Fibroblast of the conjunctiva (primary cell): ENCODE measurements at regions not wholly inside any gene's neighbourhood (a gene's known extent, or its start where the extent isn't known, plus 50 kb on each side); places are given as distances from the start of the nearest gene placed in this dataset.
"Not testable (repeated sequence)": the region's sequence is repeated elsewhere in the genome, so short reads cannot be mapped to it uniquely, and the experiment has no call there.

Source experiments
- DNase-seq: peaks from one replicate; pipeline ENCODE4 v3.0.0-alpha.2; 2010; ENCODE audit warnings: low read depth

DNA sequence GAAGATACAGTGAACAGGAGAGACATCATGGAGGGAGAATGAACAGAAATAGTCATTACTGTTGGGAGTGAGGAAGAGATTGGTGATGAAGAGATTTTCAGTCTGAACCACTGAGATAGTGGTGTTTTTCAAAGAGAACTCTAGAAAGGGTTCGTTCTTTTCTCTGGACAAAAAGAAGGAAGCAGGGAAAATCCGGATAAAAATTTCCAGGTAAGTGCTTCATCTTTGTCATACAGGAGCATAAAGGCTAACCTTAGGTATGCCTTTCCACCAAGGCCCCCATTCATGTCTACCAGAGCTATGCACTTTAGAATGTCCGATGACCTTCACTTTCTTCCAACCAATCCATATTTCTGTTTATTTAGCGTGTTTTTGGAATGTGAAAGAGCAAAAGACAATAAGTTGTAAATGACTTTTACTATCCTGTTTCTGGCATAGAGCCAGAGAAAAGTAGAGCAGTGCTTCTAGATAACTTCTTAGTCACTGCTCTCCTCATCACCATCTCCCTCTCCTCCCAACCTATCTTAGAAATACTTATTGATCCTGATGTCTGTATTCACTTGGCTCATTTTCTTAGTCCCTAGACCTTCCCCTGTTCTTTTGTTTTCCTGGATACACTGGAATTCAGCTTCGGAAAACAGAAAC lies 116.5 kb downstream of the TTC6 start:
- no peak for DNase-seq

DNA sequence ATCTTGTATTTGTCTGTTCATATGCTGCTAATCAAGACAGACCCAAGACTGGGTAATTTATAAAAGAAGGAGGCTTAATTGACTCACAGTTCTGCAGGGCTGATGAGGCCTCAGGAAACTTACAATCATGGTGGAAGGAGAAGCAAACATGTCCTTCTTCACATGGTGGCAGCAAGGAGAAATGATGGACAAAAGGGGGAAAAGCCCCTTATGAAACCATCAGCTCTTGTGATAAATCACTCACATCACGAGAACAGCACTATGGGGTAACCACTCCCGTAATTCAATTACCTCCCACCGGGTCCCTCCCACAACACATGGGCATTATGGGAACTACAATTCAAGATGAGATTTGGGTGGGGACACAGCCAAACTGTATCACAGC lies 117.0 kb downstream of the TTC6 start:
- DNase-seq = not testable (repeated sequence)

DNA sequence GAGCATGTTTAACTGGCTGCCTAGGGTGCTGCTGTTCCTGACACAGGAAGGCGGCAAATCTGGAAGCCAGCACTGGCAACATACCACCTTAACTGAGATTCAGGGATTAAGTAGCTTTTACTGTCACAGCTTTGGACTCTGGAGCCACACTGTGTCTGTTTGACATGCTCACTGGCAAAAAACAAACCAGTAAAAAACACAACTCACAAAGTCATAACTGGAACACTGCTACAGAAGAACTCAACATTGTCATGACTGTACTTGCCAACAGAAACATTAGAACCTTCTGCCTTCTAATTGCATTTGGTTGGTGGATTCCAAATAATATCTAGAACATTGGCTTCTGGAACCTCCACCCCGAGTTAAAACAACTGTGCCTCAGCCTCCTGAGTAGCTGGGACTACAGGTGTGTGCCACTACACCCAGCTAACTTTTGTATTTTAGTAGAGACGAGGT lies 117.6 kb downstream of the TTC6 start:
- no peak for DNase-seq

DNA sequence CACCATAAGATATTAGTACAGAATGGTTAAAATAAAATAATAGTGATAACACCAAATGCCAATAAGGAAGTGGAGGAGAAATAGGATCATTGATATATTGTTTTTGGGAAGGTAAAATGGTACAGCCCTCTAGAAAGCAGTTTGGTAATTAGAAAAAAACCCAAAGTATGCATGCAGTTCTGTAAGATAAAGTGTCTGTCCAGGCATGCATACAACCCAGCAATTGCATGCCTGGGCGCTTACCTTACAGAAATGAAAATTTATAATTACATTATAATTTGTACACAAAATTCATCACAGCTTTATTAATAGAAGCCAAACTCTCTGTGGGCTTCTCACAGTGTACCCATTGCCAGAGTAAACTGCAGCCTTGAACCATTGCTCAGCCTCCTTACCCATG lies 124.7 kb downstream of the TTC6 start:
- DNase-seq = no peak

DNA sequence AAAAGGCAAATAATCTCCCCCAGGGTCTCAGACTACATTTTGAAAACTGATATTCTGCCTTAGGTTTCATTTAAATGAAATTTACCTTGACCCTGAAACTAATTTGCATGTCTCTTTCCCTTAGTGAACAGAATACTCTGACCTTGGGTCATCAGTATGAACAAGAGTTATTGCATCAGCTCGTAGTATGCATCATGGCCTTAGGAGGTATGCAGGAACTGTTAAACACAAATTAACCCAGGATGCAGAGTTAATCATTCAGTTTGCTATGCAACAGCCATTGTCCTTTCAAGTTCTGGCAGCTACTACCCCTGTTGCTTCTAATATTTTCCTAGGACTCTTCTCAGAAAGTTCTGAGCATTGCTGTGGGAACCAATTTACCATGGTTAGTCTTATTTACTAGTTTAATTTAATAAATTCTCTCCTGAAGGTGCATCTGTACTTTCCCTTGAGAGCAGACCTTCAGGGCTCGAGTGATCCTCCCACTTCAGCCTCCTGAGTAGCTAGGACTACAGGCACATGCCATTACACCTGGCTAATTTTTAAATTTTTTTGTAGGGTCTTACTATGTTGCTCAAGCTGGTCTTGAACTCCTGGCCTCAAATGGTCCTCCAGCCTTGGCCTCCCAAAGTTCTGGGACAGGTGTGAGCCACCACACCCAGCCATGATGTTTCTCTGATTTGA lies 126.7 kb downstream of the TTC6 start:
- no peak for DNase-seq

DNA sequence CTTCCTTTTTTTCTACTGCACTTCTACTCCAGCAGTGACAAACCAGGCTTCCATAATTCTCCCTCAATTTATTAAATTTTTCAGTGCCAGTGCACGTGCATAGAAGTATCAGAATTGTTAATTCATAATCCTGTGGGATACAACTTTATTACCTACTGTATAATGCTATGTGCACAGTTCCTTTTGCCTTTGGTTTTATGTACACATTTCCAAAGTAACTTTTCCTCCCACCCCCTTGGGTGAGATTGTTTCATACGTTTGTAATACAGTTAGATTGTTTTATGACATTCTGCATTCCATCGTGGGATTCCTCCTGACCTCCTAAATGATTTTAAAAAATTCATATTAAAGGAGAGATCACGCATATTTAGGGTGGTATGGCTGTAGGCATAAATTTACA lies 128.1 kb downstream of the TTC6 start:
- no peak for DNase-seq

DNA sequence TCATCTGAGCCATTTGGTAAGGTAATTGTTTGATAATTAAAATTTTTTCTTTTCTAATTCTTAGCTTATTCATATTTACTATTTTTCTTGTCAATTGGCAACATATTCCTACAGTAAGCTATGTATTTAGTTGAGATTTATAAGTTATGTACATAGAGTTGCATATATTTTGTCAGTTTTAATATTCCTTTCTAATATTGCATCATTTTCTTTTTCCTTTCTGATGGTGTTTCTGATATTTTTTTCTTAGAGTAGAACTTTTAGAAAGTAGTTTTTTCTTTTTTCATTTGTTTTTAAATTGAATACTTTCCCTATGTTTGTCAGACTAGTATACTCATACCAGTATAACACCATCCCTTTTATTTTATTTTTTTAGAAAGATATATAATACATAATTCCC lies 131.3 kb downstream of the TTC6 start:
- no peak for DNase-seq

DNA sequence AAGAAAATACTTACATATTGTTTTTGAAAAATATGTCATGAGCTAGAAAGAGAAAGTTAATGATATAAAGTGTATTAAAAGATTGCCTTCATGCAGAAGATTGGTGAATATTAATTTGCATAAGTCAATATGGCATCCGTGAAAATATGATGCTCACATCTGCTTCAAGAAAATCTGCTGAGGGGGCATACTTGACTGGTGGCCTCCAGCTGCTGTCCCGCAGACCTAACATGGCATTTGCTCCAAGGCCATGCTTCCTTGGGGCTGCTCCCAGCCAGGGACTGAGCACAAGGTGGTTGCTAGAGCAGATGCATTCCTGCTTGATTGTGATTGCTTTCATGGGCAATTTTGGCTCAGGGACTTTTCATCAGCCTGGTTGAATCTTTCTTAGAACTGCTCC lies 133.8 kb downstream of the TTC6 start:
- no peak for DNase-seq

DNA sequence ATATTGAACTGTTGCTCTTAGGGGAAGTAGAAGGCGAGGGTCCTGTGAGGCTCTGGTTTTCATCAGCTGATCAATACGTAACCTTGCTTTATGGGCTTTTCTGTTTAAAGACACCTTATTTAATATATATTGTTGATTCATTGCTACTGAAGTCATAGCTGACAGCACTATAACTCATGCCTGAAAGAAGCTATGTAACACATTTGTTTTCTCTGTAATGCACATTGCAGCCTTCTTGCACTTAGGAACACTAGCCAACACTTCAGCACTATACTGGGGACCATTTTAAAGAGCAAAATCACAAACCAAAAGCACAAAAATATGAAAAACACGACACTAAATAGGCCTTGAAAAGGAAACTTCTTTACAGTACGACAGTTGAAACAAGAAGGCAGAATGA lies 135.7 kb downstream of the TTC6 start:
- no peak for DNase-seq

DNA sequence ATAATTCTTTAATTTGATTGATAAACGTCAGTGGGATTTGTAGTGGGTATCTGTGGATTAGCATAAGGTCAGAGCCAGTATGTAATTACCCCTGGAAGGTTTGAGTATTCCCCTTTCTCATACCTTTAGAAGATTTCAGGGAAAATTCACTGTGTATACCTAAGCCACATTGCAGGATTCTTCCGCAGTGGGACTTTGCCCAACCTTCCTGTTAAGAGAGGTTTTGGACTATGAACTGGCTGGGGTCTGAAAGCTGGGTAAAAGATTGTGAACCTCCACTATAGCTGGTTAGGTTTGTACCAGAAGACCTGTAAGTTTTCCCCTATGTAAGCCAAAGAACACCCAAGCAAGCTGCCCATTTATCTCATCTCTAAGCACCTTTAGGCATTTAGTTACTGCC lies 150.2 kb downstream of the TTC6 start:
- DNase-seq = no peak

DNA sequence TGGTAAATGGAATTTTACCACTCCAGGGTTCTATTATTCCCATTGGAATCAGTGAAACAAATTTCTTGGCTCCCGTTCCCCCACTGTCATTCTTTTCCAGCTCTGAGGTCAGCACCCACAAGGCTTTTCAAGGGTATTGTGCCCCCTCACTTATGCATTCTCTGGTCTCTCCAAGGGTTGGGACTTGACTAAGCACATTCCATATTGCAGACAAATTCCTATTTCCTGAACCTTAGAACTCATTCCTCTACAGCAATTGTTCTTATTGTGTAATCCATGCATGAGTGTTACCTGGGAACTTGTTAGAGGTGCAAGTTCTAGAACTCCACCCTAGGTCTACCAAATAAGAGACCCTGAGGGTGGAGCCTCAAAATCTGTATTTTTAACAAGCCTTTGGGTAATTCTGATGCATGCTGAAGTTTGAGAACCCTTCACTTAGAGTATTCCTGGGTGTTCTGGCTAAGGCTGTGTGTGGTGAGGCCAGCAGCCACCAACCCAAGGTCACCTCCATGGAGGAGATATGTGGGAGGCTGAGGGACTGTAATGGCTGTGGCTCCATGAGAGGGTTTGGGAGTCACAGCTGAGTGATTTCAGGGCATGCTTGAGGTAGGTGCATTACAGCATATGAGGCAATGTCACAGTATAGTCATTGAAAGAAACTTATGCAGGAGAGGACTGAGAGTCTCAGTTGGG lies 150.9 kb downstream of the TTC6 start:
- DNase-seq = no peak

DNA sequence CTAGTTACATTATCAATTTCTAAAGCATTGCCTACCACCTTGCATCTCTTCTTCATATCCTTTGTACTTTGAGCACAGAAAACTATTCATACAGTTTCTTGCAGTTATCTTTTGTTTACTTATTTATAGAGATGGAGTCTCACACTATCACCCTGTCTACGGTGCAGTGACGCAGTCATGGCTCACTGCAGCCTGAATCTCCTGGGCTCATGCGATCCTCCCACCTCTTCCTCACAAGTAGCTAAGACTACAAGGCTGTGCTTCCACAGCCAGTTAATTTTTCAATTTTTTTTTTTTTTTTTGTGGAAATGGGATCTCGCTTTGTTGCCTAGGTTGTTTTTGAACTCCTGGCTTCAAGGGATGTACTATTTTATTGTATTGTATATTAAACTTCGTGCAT lies 158.0 kb downstream of the TTC6 start:
- no peak for DNase-seq

DNA sequence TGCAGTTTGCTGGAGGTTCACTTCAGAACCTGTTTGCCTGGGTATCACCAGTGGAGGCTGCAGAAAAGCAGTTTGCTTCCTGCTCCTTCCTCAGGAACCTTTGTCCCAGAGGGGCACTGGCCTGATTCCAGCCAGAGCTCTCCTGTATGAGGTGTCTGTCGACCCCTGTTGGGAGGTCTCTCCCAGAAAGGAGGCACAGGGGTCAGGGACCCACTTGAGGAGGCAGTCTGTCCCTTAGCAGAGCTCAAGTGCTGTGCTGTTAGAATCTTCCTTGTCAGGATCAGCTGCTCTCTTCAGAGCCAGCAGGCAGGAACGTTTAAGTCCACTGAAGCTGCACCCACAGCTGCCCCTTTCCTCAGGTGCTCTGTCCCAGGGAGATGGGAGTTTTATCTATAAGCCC lies 164.8 kb downstream of the TTC6 start:
- DNase-seq = not testable (repeated sequence)

DNA sequence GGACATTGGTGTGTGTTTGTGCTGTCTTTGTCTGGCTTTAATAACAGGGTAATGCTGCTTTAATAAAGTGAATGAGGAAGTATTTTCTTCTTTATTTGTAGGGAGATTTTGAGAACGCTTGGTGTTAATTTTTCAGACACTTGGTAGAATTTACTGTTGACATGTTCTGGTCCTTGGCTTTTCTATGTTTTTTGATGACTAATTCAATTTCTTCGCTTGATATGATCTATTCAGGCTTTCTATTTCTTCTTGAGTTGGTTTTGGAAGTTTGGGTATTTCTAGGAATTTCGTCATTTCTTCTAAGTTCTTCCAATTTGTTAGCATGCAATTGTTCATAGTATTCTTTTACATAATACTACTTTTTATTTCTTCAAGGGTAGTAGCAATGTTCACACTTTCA lies 167.8 kb downstream of the TTC6 start:
- DNase-seq = no peak

DNA sequence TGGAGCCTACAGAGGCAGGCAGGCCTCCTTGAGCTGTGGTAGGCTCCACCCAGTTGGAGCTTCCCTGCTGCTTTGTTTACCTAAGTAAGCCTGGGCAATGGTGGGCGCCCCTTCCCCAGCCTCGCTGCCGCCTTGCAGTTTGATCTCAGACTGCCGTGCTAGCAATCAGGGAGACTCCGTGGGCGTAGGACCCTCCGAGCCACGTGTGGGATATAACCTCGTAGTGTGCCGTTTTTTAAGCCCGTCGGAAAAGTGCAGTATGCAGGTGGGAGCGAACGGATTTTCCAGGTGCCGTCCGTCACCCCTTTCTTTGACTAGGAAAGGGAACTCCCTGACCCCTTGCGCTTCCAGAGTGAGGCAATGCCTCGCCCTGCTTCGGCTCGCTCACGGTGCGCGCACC lies 176.9 kb downstream of the TTC6 start:
- DNase-seq = not testable (repeated sequence)

DNA sequence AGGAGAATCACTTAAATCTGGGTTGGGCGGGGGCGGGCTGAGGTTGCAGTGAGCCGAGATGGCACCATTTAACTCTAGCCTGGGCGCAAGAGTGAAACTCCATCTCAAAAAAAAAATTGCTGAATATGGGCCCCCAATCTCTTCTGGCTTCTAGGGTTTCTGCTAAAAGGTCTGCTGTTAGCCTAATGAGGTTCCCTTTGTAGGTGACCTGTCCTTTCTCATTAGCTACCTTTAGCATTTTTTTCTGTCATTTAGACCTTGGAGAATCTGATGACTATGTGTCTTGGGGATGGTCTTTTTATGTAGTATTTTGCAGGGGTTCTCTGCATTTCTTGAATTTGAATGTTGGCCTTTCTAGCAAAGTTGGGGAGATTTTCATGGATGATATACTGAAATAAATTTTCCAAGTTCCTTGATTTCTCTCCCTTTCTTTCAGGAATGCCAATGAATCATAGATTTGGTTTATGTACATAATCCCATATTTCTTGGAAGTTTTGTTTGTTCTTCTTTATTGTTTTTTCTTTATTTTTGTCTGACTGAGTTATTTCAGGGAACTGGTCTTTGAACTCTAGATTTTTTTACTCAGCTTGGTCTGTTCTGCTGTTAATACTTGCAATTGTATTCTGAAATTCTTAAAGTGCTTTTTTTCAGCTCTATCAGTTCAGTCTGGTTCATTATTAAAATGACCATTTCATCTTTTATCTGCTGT lies 181.5 kb downstream of the TTC6 start:
- DNase-seq = no peak

DNA sequence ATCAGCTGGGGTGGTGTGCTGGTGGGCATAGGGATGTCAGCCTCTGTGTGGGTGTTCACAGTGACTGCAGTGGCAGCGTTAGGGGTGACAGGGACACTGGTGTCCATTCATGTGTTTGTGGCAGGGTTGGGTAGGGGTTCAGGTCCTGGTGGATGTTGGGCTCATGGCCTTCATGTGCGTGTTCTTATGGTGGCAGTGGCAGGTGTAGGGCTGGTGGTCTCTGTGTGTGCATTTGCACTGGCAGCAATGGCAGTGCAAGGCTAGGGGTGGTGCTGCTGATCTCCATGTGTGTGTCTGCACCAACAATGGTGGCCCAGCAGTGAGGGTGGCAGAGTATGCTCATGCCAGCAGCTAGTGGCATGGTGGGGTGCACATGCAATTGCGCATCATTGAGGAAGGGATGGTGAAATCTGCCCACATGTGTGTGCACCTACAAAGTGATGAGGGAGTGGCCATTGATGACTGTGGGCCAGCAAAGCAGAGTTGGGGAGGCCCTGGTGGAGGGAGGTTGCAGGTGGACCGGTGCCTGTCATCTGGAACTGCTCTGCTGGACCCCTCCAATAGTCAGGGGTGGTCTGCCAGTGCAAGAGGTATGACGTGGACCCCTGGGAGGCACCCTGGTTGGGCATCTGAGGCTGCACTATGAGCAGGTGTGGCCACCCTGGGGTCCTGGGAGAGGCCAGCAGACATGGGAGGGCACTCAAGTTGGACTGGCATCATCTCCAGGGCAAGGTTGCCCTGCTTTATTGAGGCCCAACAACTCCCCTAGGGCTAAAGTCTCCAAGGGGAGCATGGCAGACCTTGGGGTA lies 182.9 kb downstream of the TTC6 start:
- no peak for DNase-seq

DNA sequence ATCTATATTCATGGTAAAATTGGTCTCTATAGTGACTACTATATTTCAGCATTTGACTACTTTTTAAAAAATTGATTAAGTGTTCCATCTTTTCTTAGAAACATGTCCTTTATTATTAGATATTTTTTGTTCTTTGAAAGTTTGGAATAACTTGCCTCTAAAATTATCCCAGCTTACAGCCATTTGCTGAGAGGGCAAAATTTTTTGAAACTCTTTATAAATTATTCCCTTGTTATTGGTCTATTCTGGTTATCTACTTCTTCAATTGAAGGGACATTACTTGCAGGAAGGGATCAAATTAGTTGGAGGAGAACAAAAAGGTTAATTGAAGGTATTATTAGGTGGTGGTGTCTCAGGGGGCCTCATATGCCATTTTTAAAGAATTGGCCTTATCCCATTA lies 184.1 kb downstream of the TTC6 start:
- DNase-seq = no peak

DNA sequence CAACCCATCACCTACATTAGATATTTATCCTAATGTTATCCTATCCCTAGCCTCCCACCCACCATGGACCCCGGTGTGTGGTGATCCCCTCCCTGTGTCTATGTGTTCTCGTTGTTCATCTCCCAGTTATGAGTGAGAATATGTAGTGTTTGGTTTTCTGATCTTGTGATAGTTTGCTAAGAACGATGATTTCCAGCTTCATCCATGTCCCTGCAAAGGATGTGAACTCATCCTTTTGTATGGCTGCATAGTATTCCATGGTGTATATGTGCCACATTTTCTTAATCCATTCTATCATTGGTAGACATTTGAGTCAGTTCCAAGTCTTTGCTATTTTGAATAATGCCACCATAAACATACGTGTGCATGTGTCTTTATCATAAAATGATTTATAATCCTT lies 185.3 kb downstream of the TTC6 start:
- DNase-seq = not testable (repeated sequence)

DNA sequence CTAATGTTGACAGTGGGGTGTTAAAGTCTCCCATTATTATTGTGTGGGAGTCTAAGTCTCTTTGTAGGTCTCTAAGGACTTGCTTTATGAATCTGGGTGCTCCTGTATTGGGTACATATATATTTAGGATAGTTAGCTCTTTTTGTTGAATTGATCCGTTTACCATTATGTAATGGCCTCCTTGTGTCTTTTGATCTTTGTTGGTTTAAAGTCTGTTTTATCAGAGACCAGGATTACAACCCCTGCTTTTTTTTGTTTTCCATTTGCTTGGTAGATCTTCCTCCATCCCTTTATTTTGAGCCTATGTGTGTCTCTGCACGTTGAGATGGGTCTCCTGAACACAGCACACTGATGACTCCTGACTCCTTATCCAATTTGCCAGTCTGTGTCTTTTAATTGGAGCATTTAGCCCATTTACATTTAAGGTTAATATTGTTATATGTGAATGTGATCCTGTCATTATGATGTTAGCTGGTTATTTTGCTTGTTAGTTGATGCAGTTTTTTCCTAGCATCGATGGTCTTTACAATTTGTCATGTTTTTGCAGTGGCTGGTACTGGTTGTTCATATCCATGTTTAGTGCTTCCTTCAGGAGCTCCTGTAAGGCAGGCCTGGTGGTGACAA lies 188.9 kb downstream of the TTC6 start:
- DNase-seq = not testable (repeated sequence)

DNA sequence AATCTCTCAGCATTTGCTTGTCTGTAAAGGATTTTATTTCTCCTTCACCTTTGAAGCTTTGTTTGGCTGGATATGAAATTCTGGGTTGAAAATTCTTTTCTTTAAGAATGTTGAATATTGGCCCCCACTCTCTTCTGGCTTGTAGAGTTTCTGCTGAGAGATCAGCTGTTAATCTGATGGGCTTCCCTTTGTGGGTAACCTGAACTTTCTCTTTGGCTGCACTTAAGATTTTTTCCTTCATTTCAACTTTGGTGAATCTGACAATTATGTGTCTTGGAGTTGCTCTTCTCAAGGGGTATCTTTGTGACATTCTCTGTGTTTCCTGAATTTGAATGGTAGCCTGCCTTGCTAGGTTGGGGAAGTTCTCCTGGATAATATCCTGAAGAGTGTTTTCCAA lies 189.4 kb downstream of the TTC6 start:
- DNase-seq = not testable (repeated sequence)
